GM13977 (cell line): ENCODE measurements at regions not wholly inside any gene's neighbourhood (a gene's known extent, or its start where the extent isn't known, plus 50 kb on each side); places are given as distances from the start of the nearest gene placed in this dataset.

Experiments used
- DNase-seq: peaks from one replicate; pipeline ENCODE4 v3.0.0; 2012; ENCODE audit warnings: low spot score
- in situ Hi-C: fragments of 300-500 bp; cut with MboI; formaldehyde crosslinking; loops from one replicate; pipeline ENCODE4 v1.12.0; 2022; ENCODE audit warnings: low sequenced_read_pairs, low pct_unique_long_range_greater_than_20kb, mixed read lengths, inconsistent platforms; ENCODE audit not compliant: unreplicated experiment
- TF ChIP-seq, protein P1 (sequence below): IDR thresholded peaks from 2 replicates; pipeline ENCODE4 v1.5.1; 2012; ENCODE audit warnings: mild to moderate bottlenecking, control low read depth; ENCODE audit not compliant: insufficient read depth; ENCODE audit errors: extremely low read depth, missing control alignments

- in situ Hi-C loops, result no loop called here
- DNase-seq, result no peak
- TF ChIP-seq, protein P1, sequence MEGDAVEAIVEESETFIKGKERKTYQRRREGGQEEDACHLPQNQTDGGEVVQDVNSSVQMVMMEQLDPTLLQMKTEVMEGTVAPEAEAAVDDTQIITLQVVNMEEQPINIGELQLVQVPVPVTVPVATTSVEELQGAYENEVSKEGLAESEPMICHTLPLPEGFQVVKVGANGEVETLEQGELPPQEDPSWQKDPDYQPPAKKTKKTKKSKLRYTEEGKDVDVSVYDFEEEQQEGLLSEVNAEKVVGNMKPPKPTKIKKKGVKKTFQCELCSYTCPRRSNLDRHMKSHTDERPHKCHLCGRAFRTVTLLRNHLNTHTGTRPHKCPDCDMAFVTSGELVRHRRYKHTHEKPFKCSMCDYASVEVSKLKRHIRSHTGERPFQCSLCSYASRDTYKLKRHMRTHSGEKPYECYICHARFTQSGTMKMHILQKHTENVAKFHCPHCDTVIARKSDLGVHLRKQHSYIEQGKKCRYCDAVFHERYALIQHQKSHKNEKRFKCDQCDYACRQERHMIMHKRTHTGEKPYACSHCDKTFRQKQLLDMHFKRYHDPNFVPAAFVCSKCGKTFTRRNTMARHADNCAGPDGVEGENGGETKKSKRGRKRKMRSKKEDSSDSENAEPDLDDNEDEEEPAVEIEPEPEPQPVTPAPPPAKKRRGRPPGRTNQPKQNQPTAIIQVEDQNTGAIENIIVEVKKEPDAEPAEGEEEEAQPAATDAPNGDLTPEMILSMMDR, result no peak
These were observed 181.8 kb upstream of the MEF2C start for GRCh38 chr5:89064736-89065135.

DNA sequence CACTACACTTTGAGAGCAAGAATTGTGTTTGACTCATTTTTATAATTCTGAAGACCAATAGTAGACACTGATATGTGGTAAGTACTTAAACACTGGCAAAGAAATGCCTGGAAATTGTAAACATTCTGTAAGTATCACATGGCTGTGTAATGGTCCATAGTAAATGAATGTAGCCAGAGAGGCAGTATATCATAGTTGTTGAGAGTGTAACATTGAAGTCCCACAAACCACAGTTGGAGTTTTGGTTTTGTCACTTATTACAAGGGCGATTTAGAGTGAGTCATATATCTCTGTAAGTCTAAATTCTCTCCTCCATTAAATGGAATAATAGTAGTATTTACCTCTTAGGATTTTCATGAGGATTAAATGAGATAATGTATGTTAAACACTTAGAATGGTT lies 181.1 kb upstream of the MEF2C start:
- DNase-seq, result no peak
- in situ Hi-C loops, result no loop called here
- TF ChIP-seq, protein P1, result no peak

GRCh38 chr5:89060768-89061167 lies 177.8 kb upstream of the MEF2C start:
- DNase-seq, result no peak
- TF ChIP-seq, protein P1, result no peak
- in situ Hi-C loops, result no loop called here

- DNase-seq, result no peak
- TF ChIP-seq, protein P1, result no peak
- in situ Hi-C loops, result no loop called here
These were observed 176.3 kb upstream of the MEF2C start for GRCh38 chr5:89059274-89059673.

- in situ Hi-C loops, result no loop called here
- TF ChIP-seq, protein P1, result no peak
- no peak for DNase-seq
These were observed 172.7 kb upstream of the MEF2C start for GRCh38 chr5:89055695-89056085.

DNA sequence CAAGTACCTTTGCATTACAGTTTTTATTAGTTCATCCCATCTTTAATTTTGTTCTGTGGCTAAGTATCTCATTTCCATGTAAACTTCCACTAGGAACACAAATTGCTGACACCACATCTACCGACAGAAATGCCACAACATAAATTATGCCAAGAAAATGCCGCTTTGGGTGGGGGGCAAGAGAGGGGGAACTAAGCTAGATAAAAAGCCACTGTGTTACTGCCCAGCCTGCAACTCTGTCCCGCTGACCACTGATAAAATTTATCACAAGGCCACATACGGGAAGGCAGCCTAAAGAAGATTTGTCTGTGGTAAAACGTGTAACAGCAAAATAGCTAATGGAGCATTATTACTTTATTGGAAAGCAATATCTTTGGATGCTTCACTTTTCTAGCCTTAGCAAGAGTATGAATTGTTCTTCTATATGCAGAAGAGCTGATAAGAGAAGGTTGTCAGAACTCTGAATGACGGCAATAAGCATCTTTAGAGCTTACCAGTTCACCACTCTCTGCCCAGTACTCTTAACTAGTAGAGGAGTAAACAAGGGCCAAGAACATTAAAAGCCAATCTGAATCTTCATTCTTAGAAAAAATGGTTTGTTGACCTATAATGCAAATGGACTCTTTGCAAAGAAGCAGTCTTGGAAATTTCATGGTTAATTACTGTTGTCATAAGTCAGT lies 172.2 kb upstream of the MEF2C start:
- DNase-seq, result no peak
- in situ Hi-C loops, result no loop called here
- TF ChIP-seq, protein P1, result no peak
